ENCODE measurements at regions not wholly inside any gene's neighbourhood (a gene's known extent, or its start where the extent isn't known, plus 50 kb on each side); places are given as distances from the start of the nearest gene placed in this dataset.

- no peak for TF ChIP-seq CTCF (IDR thresholded peaks at IDR 0.05)
- ATAC-seq: no peak
- no peaks in the 10 kb centered on the region for H3K36me3 ChIP-seq
- intact Hi-C loops (cut with DNase I): no loop called here
- no peak for DNase-seq
- H3K27ac ChIP-seq: no peak overlapping the region
- no peaks in the 10 kb centered on the region for H3K9me3 ChIP-seq
- H3K4me3 ChIP-seq: no peak overlapping the region
- H3K27me3 ChIP-seq (ENCODE audit: low read depth): no peaks in the 10 kb centered on the region
- no peaks in the 10 kb centered on the region for H3K4me1 ChIP-seq
Measured at GRCh38 chr11:97506076-97506759, 1116.4 kb downstream of the JRKL start.

- H3K27me3 ChIP-seq (ENCODE audit: low read depth): no peaks in the 10 kb centered on the region
- H3K4me1 ChIP-seq: no peaks in the 10 kb centered on the region
- intact Hi-C loops (cut with DNase I): no loop called here
- TF ChIP-seq CTCF (IDR thresholded peaks at IDR 0.05): no peak
- H3K27ac ChIP-seq: no peak overlapping the region
- DNase-seq (no peak), ATAC-seq (no peak)
- no peak overlapping the region for H3K4me3 ChIP-seq
- H3K9me3 ChIP-seq: no peaks in the 10 kb centered on the region
- no peaks in the 10 kb centered on the region for H3K36me3 ChIP-seq
Measured at GRCh38 chr11:97514446-97514845, 1124.6 kb downstream of the JRKL start.

GRCh38 chr11:97516688-97517087 is 1126.9 kb downstream of the JRKL start:
- H3K4me1 ChIP-seq: no peaks in the 10 kb centered on the region
- H3K27me3 ChIP-seq (ENCODE audit: low read depth): no peaks in the 10 kb centered on the region
- no peaks in the 10 kb centered on the region for H3K36me3 ChIP-seq
- no peaks in the 10 kb centered on the region for H3K9me3 ChIP-seq
- H3K4me3 ChIP-seq: no peak overlapping the region
- intact Hi-C loops (cut with DNase I): no loop called here
- DNase-seq (no peak), ATAC-seq (no peak)
- no peak overlapping the region for H3K27ac ChIP-seq
- no peak for TF ChIP-seq CTCF (IDR thresholded peaks at IDR 0.05)

GRCh38 chr11:97525273-97525672 is 1135.5 kb downstream of the JRKL start:
- DNase-seq (no peak), ATAC-seq (no peak)
- intact Hi-C loops (cut with DNase I): no loop called here
- H3K4me1 ChIP-seq: no peaks in the 10 kb centered on the region
- no peak for TF ChIP-seq CTCF (IDR thresholded peaks at IDR 0.05)
- H3K4me3 ChIP-seq: no peak overlapping the region
- no peaks in the 10 kb centered on the region for H3K27me3 ChIP-seq (ENCODE audit: low read depth)
- no peak overlapping the region for H3K27ac ChIP-seq
- H3K36me3 ChIP-seq: no peaks in the 10 kb centered on the region
- H3K9me3 ChIP-seq: no peaks in the 10 kb centered on the region

GRCh38 chr11:97537407-97538150 is 1147.8 kb downstream of the JRKL start:
- H3K36me3 ChIP-seq: no peaks in the 10 kb centered on the region
- no peaks in the 10 kb centered on the region for H3K27me3 ChIP-seq (ENCODE audit: low read depth)
- intact Hi-C loops (cut with DNase I): no loop called here
- DNase-seq (no peak), ATAC-seq (no peak)
- no peak for TF ChIP-seq CTCF (IDR thresholded peaks at IDR 0.05)
- H3K9me3 ChIP-seq: no peaks in the 10 kb centered on the region
- no peaks in the 10 kb centered on the region for H3K4me1 ChIP-seq
- H3K27ac ChIP-seq: no peak overlapping the region
- no peak overlapping the region for H3K4me3 ChIP-seq
